ENCODE measurements at regions not wholly inside any gene's neighbourhood (a gene's known extent, or its start where the extent isn't known, plus 50 kb on each side); places are given as distances from the start of the nearest gene placed in this dataset.

GRCh38 chr13:73828811-73829210, 305.4 kb downstream of the KLF12 start:
- DNase-seq (ENCODE audit: low spot score) = no peak
- Histone ChIP-seq H3K36me3 (no peaks in the 10 kb centered on the region), H3K4me3 (no peak overlapping the region), H3K4me1 (peaks cover 0 to 5% of the 10 kb centered on the region in 2 donors), H3K27ac (no peak overlapping the region), H3K9me3 (no peaks in the 10 kb centered on the region), H3K27me3 (no peaks in the 10 kb centered on the region)
- no peak for TF ChIP-seq CTCF (IDR thresholded peaks at IDR 0.05)

GRCh38 chr13:73827434-73827833, 306.8 kb downstream of the KLF12 start:
- H3K4me3 ChIP-seq = no peak overlapping the region
- no peak overlapping the region for H3K27ac ChIP-seq
- no peaks in the 10 kb centered on the region for H3K27me3 ChIP-seq
- no peaks in the 10 kb centered on the region for H3K4me1 ChIP-seq
- no peaks in the 10 kb centered on the region for H3K36me3 ChIP-seq
- no peak for TF ChIP-seq CTCF (IDR thresholded peaks at IDR 0.05)
- no peak for DNase-seq (ENCODE audit: low spot score)
- no peaks in the 10 kb centered on the region for H3K9me3 ChIP-seq

GRCh38 chr13:73825143-73825542, 309.1 kb downstream of the KLF12 start:
- Histone ChIP-seq H3K9me3 (no peaks in the 10 kb centered on the region), H3K4me1 (no peaks in the 10 kb centered on the region), H3K36me3 (no peaks in the 10 kb centered on the region), H3K27me3 (no peaks in the 10 kb centered on the region), H3K27ac (no peak overlapping the region), H3K4me3 (no peak overlapping the region)
- DNase-seq (ENCODE audit: low spot score) = no peak
- no peak for TF ChIP-seq CTCF (IDR thresholded peaks at IDR 0.05)

GRCh38 chr13:73822668-73823592, 311.3 kb downstream of the KLF12 start:
- no peaks in the 10 kb centered on the region for H3K27me3 ChIP-seq

GRCh38 chr13:73820688-73821087, 313.5 kb downstream of the KLF12 start:
- no peaks in the 10 kb centered on the region for H3K27me3 ChIP-seq
- no peak overlapping the region for H3K27ac ChIP-seq
- H3K4me3 ChIP-seq = no peak overlapping the region
- no peak for TF ChIP-seq CTCF (IDR thresholded peaks at IDR 0.05)
- no peaks in the 10 kb centered on the region for H3K9me3 ChIP-seq
- DNase-seq (ENCODE audit: low spot score) = no peak
- no peaks in the 10 kb centered on the region for H3K36me3 ChIP-seq
- H3K4me1 ChIP-seq = no peaks in the 10 kb centered on the region

More at GRCh38 chr13:73822668-73823592, 311.3 kb downstream of the KLF12 start:
- H3K9me3 ChIP-seq = no peaks in the 10 kb centered on the region
- H3K4me3 ChIP-seq = no peak overlapping the region
- no peak for DNase-seq (ENCODE audit: low spot score)
- no peaks in the 10 kb centered on the region for H3K36me3 ChIP-seq
- TF ChIP-seq CTCF (IDR thresholded peaks at IDR 0.05) = no peak
- no peaks in the 10 kb centered on the region for H3K4me1 ChIP-seq
- no peak overlapping the region for H3K27ac ChIP-seq

Data from right atrium auricular region (tissue), 2 donors.